Sigmoid colon (tissue), 6 donors: ENCODE measurements at regions not wholly inside any gene's neighbourhood (a gene's known extent, or its start where the extent isn't known, plus 50 kb on each side); places are given as distances from the start of the nearest gene placed in this dataset.

ENCODE experiments used
- DNase-seq: peaks from one replicate; pipeline ENCODE4 v3.0.0-alpha.2; 2019
- H3K27ac ChIP-seq, 4 donors: fragments of 200-600 bp; sonication (generic); one replicate each; pipeline ENCODE4 v1.5.1; 2016 to 2019; ENCODE audit warnings: mild to moderate bottlenecking in 1 of 4
- H3K27me3 ChIP-seq, 3 donors: fragments of 200-600 bp; sonication (generic); one replicate each; pipeline ENCODE4 v1.5.1; 2019; ENCODE audit warnings: mild to moderate bottlenecking in 1 of 3
- H3K36me3 ChIP-seq, 4 donors: fragments of 200-600 bp; sonication (generic); one replicate each; pipeline ENCODE4 v1.5.1; 2016 to 2019
- H3K4me1 ChIP-seq, 4 donors: fragments of 200-600 bp; sonication (generic); one replicate each; pipeline ENCODE4 v1.5.1; 2017 to 2019
- H3K4me3 ChIP-seq, 4 donors: fragments of 200-600 bp; sonication (generic); one replicate each; pipeline ENCODE4 v1.5.1; 2017 to 2019; ENCODE audit warnings: mild to moderate bottlenecking in 2 of 4, moderate library complexity in 1 of 4
- H3K9me3 ChIP-seq, 4 donors: fragments of 200-600 bp in 3 of 4; sonication (generic) in 3 of 4; one replicate each; pipeline versions ENCODE4 v1.5.1 to v1.6.1; 2013 to 2019
- EP300 ChIP-seq, 4 donors: sonication (generic); formaldehyde crosslinking; IDR thresholded peaks; one replicate each; pipeline ENCODE4 v1.6.1; 2017; ENCODE audit warnings: antibody characterized with exemption in 4 of 4
- POLR2A ChIP-seq, 2 donors: fragments of 450-650 bp; IDR thresholded peaks; one replicate each; pipeline ENCODE4 v1.6.1; 2016; ENCODE audit warnings: antibody characterized with exemption in 2 of 2, mild to moderate bottlenecking in 2 of 2, moderate library complexity in 2 of 2
- POLR2AphosphoS5 ChIP-seq, 4 donors: sonication (generic); formaldehyde crosslinking; IDR thresholded peaks; one replicate each; pipeline ENCODE4 v1.6.1; 2017; ENCODE audit warnings: antibody characterized with exemption in 4 of 4
- WGBS, 2 donors: extraction: QIAGEN DNeasy Blood & Tissue Kit; methylation state at CpG; one replicate each; pipeline ENCODE4 v1.1.7; 2013; 5-methylcytosine and 5-hydroxymethylcytosine counted together
- intact Hi-C: fragments of 100-400 bp; cut with DNase I; formaldehyde crosslinking; loops from one replicate; pipeline ENCODE4 v1.15.1; 2023
- TF ChIP-seq, protein P1 (sequence below), 4 experiments: fragments of 450-650 bp in 3 of 4; fragments of 200-600 bp in 1 of 4; IDR thresholded peaks; one replicate each; pipeline ENCODE4 v1.5.1; 2016 to 2019; ENCODE audit warnings: antibody characterized with exemption in 4 of 4, mild to moderate bottlenecking in 3 of 4, moderate library complexity in 2 of 4
- donor health status: healthy with polysubstance abuse.
- donor health status: healthy.

DNA sequence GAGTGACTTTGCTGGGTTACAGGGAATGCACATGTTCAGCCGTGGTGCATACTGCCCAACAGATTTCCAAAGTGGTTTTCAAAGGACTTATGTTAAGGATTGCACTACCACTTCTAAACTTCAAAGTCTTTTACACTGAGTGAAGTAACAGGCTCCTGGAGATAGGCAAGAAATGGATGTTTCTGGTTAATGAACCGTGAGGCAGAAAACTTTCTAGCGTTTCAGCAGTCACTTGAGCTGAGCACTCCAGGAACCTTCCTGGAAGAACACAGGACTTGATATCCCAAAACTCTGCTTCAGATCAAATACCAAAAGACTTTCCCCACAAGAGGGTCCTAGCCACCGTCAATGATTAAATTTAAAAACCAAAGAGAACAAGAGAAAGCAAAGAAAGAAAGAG is 74.3 kb upstream of the ATP1A1 start:
- 94% methylated on average over 4 of the region's 4 CpGs for WGBS, 2 donors
- no peak for DNase-seq

DNA sequence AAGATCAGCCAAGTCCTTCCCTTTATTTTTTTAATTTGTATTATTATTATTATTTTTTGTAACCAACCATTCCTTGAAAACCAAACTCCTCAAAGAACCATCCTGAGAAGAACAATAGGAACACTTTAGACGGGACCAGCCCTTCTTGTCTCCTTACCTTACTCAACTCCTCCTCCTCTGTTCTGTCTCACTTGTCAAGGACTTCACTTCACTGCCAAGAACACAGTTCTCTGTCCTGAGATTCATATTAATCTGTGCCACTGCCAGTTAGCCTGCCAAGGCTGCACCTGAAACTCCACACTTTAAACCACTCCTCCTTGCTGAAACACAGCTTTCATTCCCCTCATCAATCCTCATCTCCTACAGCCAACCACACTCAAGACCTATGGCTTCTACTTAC is 73.8 kb upstream of the ATP1A1 start:
- H3K27me3 ChIP-seq, result no peaks in the 10 kb centered on the region
- WGBS, 2 donors, result 77 to 89% methylated on average over 1 of the region's 1 CpG
- H3K4me3 ChIP-seq, result no peak overlapping the region
- TF ChIP-seq, protein P1, sequence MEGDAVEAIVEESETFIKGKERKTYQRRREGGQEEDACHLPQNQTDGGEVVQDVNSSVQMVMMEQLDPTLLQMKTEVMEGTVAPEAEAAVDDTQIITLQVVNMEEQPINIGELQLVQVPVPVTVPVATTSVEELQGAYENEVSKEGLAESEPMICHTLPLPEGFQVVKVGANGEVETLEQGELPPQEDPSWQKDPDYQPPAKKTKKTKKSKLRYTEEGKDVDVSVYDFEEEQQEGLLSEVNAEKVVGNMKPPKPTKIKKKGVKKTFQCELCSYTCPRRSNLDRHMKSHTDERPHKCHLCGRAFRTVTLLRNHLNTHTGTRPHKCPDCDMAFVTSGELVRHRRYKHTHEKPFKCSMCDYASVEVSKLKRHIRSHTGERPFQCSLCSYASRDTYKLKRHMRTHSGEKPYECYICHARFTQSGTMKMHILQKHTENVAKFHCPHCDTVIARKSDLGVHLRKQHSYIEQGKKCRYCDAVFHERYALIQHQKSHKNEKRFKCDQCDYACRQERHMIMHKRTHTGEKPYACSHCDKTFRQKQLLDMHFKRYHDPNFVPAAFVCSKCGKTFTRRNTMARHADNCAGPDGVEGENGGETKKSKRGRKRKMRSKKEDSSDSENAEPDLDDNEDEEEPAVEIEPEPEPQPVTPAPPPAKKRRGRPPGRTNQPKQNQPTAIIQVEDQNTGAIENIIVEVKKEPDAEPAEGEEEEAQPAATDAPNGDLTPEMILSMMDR (IDR thresholded peaks at IDR 0.05), result no peak
- TF ChIP-seq EP300 (IDR thresholded peaks at IDR 0.05) (no peak), POLR2A (IDR thresholded peaks at IDR 0.05) (no peak), POLR2AphosphoS5 (IDR thresholded peaks at IDR 0.05) (peak in 1 of 4 donors; percentile 50)
- H3K27ac ChIP-seq, result no peak overlapping the region
- intact Hi-C loops, result no loop called here
- peaks cover 0 to 4% (median 0%) of the 10 kb centered on the region in 4 donors for H3K9me3 ChIP-seq
- H3K4me1 ChIP-seq, result no peaks in the 10 kb centered on the region
- no peaks in the 10 kb centered on the region for H3K36me3 ChIP-seq
- DNase-seq, result no peak

More for the DNA sequence above, 74.3 kb upstream of the ATP1A1 start:
- Histone ChIP-seq H3K9me3 (peaks cover 0 to 4% (median 0%) of the 10 kb centered on the region in 4 donors), H3K27ac (no peak overlapping the region), H3K4me1 (no peaks in the 10 kb centered on the region), H3K36me3 (no peaks in the 10 kb centered on the region), H3K27me3 (no peaks in the 10 kb centered on the region), H3K4me3 (no peak overlapping the region)
- intact Hi-C loops, result no loop called here
- TF ChIP-seq, protein P1 (IDR thresholded peaks at IDR 0.05), result no peak
- no peak for TF ChIP-seq POLR2A (IDR thresholded peaks at IDR 0.05)

DNA sequence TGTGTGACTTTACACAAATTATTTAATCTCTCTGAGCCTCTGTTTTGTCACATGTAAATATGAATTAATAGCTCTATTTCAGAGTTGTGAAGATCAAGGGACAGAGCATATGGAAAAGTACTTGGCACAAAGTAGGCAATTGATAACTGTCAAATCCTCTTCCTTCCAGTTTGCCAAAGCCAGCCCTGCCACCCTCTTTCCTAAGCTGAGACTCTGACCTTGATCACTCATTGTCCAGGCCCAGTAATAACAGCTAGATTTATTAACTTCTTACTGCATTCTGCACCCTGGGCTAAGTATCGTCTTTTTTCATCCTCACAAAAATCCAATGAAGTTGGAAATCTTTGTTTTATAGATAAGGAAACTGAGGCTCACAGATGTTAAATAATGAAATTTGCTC is 70.8 kb upstream of the ATP1A1 start:
- no peaks in the 10 kb centered on the region for H3K36me3 ChIP-seq
- DNase-seq, result no peak
- H3K27ac ChIP-seq, result no peak overlapping the region
- intact Hi-C loops, result no loop called here
- 26 to 75% methylated on average over 1 of the region's 1 CpG for WGBS, 2 donors
- H3K9me3 ChIP-seq, result peaks cover 0 to 4% (median 0%) of the 10 kb centered on the region in 4 donors
- TF ChIP-seq EP300 (IDR thresholded peaks at IDR 0.05) (no peak), POLR2AphosphoS5 (IDR thresholded peaks at IDR 0.05) (no peak), POLR2A (IDR thresholded peaks at IDR 0.05) (no peak)
- TF ChIP-seq, protein P1 (IDR thresholded peaks at IDR 0.05), result no peak
- no peaks in the 10 kb centered on the region for H3K4me1 ChIP-seq
- H3K27me3 ChIP-seq, result no peaks in the 10 kb centered on the region
- H3K4me3 ChIP-seq, result no peak overlapping the region

DNA sequence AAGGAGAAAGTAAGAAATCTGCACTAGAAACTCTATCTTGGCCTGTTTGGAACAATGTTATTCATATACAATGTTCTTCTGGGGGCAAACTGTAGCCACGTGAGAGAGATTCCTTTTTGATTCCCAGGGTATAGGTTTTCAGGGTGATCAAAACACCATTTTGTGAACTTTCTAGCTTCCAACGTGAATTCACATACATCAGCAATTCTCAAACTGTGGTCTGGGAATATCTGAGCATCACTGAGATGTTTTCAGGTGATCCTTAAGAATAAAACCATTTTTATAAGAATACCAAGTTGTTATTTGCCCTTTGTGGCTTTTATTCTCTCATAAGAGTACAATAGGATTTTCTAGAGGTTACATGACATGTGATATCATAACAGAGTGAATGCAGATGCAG is 66.9 kb upstream of the ATP1A1 start:
- Histone ChIP-seq H3K36me3 (no peaks in the 10 kb centered on the region), H3K4me3 (no peak overlapping the region), H3K4me1 (no peaks in the 10 kb centered on the region), H3K27ac (no peak overlapping the region), H3K9me3 (no peaks in the 10 kb centered on the region), H3K27me3 (no peaks in the 10 kb centered on the region)
- TF ChIP-seq EP300 (IDR thresholded peaks at IDR 0.05) (no peak), POLR2AphosphoS5 (IDR thresholded peaks at IDR 0.05) (no peak), POLR2A (IDR thresholded peaks at IDR 0.05) (no peak)
- TF ChIP-seq, protein P1 (IDR thresholded peaks at IDR 0.05), result no peak
- intact Hi-C loops, result no loop called here
- 83 to 85% methylated on average over 2 of the region's 2 CpGs for WGBS, 2 donors
- no peak for DNase-seq

DNA sequence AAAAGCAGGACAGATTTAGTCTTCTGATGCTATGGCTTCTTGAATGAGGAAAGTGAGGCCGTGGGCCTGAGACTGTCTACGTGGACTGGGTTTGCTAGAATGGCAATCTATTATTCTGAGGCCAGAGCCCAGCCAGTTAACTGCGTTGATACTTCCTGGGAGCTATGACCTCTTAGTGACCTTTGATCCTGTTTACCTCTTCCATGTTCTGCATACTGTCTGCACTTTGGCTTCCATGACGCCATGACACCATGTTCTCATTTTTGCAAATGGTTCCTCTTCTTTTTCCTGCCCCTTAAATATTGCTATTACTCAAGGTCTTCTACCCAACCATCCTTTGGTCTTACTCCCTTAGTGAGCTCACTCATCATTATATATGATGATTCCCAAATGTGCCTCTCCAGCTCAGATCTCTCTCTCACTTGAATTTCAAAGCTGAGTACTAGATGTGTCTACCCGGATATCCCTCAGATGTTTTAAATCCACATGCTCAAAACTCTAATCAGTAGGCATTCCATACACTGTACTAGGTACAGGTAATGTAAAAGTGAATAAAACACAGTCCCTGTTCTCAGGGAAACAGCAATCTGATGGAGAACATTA is 66.1 kb upstream of the ATP1A1 start:
- Histone ChIP-seq H3K4me1 (no peaks in the 10 kb centered on the region), H3K27me3 (no peaks in the 10 kb centered on the region), H3K9me3 (no peaks in the 10 kb centered on the region), H3K27ac (no peak overlapping the region), H3K36me3 (no peaks in the 10 kb centered on the region), H3K4me3 (no peak overlapping the region)
- intact Hi-C loops, result no loop called here
- DNase-seq, result no peak
- TF ChIP-seq, protein P1 (IDR thresholded peaks at IDR 0.05), result no peak
- no peak for TF ChIP-seq EP300 (IDR thresholded peaks at IDR 0.05)
- no peak for TF ChIP-seq POLR2A (IDR thresholded peaks at IDR 0.05)
- TF ChIP-seq POLR2AphosphoS5 (IDR thresholded peaks at IDR 0.05), result no peak
- WGBS, 2 donors, result 82 to 89% methylated on average over 5 of the region's 5 CpGs
